Breast epithelium (tissue), 3 donors: ENCODE measurements at regions not wholly inside any gene's neighbourhood (a gene's known extent, or its start where the extent isn't known, plus 50 kb on each side); places are given as distances from the start of the nearest gene placed in this dataset.
"Not testable (repeated sequence)": the region's sequence is repeated elsewhere in the genome, so short reads cannot be mapped to it uniquely, and the experiment has no call there.

Experiments
- CTCF ChIP-seq, 3 donors: fragments of 450-650 bp; IDR thresholded peaks; one replicate each; pipeline ENCODE4 v1.5.1; 2016 to 2017; ENCODE audit warnings: antibody characterized with exemption in 3 of 3, mild to moderate bottlenecking in 3 of 3, moderate library complexity in 3 of 3
- POLR2A ChIP-seq: fragments of 450-650 bp; IDR thresholded peaks from one replicate; pipeline ENCODE4 v1.6.1; 2016; ENCODE audit warnings: antibody characterized with exemption, mild to moderate bottlenecking, moderate library complexity

DNA sequence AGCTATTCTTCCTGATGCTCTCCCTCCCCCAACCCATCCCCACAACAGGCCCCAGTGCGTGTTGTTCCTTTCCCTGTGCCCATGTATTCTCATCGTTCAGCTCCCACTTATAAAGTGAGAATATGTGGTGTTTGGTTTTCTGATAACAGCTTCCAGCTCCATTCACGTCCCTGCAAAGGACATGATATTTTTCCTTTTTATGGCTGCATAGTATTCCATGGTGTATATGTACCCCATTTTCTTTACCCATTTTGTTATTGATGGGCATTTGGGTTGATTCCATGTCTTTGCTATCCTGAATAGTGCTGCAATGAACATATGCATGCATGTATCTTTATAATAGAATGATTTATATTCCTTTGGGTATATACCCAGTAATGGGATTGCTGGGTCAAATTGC lies 186.3 kb downstream of the ALDH8A1 start:
- not testable (repeated sequence) for TF ChIP-seq CTCF (IDR thresholded peaks at IDR 0.05); POLR2A
